Central memory CD4-positive, alpha-beta T cell (primary cell): ENCODE measurements at regions not wholly inside any gene's neighbourhood (a gene's known extent, or its start where the extent isn't known, plus 50 kb on each side); places are given as distances from the start of the nearest gene placed in this dataset.
"Not testable (repeated sequence)": the region's sequence is repeated elsewhere in the genome, so short reads cannot be mapped to it uniquely, and the experiment has no call there.

Source experiments
- DNase-seq: peaks from one replicate; pipeline ENCODE4 v3.0.0; 2022

DNA sequence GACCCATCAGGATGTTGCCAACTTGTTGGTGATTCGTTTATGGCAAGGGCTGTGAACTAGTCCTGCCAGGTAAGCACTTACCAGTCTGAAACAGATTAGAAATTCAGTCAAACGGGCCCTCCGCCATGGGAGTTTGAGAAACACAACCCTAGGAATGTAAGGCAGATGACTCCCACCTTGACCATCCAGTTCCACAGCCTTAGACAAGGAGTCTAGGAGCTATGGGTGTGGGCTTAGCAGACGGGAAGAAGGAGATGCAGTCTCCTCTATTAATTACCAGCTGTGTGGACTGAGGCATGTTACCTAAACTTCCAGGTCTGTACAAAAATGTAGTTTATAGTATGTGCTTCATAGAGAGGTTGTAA lies 319.4 kb upstream of the NCKAP5 start:
- DNase-seq, result no peak

DNA sequence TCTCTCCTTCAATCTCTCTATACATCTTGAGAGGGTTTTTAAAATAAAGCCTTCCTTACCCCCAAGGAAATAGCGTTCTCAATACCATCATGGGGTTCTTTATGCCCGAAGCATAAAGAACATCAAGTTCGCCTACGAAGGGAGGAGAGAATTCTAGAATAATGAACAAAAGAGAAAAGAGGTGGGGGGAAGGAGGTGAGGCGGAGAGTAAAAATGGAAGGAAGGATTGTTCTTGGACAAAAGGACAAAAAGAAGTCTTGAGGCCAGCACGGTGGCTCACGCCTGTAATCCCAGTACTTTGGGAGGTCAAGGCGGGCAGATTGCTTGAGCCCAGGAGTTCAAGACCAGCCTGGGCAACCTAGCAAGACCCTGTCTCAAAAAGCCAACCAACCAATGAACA lies 319.8 kb upstream of the NCKAP5 start:
- no peak for DNase-seq

DNA sequence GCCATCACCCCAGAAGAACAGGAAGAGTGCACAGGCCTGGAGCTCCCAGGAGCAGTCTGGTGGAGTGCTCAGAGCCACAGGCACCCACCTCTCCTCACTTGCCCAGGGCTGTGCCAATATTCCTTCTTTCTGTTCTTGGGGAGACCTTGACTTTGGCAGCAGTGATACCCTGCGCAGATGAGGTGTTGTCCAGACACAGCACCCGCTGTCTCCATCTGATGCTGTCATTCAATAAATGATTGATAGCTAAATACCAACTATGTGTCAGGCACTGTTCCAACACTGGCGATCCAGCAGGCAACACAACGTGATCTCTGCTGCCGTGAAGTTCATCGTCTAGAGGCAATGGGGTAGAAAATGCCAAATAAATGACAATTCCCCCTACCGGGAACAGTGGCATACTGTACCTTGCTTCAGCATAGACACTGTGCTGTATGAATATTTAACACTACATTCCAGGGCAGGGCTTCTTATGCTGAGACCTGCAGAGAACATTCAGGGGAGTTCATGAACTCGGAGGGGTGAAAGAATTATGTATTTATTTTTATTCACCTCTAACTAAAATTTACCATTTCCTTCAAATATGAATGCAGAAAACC lies 320.5 kb upstream of the NCKAP5 start:
- DNase-seq, result no peak

DNA sequence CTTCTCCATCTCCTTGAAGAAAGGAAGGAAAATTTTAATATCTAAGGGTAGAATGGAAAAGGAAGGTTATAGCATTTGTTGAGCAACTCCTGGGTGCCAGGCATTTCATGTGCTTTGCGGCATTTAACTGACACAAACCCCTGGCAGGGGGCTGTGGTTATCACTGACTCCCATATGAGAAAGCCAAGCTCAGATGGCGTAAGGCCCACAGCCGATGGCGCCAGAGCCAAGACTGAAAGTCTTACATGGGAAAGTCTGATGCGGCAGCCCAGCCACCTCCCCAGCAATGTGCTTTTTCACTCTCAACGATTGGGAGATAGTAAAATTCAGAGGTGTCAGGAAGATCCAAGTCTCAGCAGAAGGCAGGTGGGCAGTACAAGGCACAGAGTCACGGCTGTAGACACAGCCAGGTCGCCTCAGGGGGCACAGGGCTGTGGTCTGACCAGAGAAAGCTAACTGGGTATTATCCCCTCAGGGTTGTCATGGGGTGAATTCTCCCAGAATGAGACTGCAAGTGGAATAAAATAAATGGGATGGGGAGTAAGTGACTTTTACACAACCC lies 324.2 kb upstream of the NCKAP5 start:
- no peak for DNase-seq

DNA sequence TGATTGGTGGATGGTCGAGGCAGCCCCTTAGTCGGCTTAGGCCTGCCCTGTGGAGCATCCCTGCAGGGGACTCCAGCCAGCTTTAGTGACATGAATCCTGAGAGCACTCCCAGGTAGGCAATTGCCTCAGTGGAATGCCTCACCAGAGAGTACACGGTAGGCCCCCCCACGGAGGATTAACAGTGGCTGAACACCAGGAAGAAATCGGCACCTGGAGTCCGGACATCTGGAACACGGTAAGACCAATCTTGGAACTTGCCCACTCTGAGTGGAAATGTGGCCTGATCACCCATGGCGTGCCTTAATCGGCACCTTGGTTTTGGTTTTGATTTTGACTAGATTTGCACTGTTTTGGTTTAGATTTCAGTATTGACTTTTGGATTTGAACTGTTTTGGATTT lies 326.2 kb upstream of the NCKAP5 start:
- no peak for DNase-seq

DNA sequence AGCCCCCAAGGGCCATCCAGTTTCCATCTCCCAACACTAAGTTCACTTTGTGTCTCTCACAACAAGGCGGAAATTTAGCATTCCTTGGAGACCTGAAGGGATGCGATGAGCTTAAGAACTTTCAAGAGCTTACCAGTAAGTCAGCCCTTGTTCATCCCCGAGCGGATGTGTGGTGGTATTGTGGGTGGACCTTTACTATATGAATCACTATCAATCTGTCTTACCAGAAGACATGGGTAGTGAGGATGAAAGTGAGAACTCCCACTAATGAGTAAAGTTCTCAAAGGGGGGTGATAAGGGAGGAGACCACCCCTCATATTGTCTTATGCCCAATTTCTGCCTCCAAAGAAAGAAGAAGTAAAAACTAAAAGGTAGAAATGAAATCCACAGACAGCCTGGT lies 329.6 kb upstream of the NCKAP5 start:
- not testable (repeated sequence) for DNase-seq

DNA sequence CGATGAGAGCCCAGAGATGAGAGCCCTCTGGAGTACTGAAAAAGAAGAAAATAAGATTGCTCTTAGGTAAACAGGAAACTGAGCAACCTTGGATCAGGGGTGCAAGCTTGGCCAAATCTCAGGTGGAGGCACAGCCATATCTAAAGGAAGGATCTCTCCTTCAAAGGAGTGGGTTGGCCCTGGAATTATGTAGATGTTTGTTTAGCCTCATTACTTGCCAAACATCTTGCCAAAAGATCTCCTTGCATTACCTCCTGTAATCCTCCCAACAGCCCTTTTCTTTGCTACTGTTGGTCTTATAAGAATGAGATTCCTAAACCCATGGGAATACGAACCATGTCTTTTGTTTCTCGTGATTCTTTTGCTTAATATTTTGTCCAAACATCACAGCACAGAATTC lies 332.6 kb upstream of the NCKAP5 start:
- DNase-seq, result no peak

DNA sequence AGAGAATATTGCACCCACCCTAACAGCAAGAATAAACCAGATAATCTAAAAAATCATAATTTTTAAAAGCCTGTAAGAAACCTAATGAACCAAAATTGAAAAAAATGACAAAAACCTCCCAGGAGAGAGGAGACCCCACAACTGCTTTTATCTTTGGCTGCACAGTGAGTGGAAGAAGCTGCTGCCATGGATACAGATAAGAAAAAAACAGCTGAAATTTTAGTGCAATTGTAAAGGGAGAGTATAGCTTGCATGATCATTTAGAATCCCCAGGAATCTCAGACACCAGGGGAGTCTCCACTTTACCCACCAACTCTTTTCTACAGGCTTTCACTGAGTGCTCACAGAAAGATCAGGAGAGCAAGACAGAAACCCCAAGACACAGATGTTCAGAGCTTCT lies 338.1 kb upstream of the NCKAP5 start:
- DNase-seq, result no peak

DNA sequence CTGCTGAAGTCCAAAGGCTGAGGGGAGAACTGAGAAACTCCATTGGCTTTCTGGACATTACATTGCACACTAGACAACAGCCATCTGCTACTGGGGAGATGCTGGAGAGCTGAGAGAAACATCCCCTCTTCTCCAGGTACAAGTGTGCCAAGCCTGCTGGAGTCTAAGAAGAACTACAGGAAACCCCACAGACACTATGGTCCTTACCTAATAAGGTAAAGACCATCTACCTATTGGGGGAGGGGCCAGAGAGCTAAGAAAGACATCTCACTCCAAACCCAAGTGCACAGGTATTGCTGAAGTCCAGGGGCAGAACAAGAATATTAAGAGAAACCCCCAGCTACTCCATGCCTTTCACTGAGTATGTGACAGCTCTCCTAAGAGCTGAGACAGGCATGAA lies 338.7 kb upstream of the NCKAP5 start:
- no peak for DNase-seq

DNA sequence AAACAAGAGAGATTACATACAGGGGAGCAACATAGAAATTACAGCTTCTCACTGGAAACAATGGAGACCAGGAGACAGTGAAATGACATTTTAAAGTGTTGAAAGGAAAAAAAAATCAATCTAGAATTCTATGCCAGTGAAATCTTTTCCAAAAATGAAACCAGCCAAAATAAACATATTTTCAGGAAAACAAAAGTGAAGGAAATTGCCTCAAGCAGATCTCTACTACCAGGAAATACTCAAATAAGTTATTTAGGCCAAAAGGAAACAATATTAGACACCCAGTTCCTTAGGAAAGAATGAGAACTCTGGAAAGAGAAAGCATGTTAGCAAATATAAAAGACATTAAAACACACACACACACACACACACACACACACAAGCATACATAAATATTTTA lies 339.9 kb upstream of the NCKAP5 start:
- DNase-seq, result no peak

DNA sequence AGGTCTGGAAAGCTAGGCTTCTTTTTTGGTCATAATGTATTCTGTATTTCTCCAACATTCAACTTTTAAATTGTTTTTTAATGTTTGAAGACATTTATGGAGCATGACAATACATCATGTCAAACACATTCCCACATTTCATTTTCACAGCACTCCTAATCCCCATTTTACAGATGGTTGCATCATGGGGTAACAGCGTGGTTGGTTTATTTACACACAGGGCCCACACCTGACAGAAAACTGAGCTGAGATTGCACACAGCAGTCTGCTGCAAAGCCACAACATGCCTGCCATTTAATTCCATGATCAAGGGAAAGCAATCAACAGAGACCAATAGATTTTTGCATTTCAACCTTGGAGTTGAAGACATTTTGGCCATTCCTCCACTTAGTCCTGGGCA lies 335.7 kb upstream of the MGAT5 start:
- DNase-seq, result no peak

DNA sequence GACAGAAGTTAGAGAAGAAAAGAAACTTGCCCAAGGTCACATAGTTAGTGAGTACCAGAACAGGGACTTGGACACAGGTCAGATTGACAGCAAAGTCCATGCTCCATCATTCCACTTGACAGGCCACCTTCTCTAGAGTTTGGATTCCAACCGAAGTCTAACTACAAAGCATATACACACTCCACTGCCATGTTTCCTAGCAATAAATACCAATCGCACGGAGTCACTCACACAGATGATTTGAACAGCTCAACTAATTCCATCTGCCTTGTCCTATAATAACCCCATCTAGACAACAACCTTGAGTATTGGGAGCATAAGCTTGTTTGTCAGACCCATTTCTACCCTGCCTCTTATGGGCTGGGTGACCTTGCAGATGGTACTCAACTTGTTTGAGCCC lies 334.6 kb upstream of the MGAT5 start:
- no peak for DNase-seq

DNA sequence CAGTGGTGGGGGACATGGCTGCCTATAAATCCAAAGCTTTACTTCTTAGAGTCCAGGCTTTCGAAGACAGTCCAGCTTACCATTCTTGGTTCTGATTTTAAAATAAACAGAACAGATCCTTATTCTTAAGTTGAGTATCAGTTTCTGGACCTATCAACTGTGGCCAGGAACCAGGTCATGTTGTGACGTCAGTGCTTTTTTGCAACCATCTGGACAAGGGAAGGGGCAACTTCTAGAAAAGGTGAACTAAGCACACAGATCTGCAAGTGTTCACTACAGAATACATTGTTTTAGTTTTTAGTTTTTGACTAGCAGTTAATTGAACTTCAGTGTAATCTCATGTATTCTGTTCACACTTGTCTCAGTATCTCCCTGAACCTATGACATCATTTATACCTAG lies 326.0 kb upstream of the MGAT5 start:
- DNase-seq, result no peak

DNA sequence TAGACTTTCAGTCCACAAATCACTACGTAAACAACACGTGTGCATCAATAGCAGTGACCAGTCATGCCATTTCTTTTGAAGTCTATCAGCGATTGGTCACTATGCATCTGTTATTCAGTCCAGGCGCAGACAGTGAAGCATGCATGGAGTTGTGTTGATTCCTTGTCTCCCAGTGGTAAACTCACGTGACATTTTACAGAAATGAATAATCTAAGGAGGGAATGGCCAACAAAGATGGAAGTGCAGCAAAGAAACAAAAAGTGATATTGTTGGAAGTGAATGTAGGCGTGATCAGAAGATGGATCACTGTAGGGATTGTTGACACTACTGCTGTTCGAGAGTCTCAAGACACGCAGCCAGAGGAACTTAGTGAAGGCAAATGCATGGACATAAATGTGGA lies 317.8 kb upstream of the MGAT5 start:
- no peak for DNase-seq

DNA sequence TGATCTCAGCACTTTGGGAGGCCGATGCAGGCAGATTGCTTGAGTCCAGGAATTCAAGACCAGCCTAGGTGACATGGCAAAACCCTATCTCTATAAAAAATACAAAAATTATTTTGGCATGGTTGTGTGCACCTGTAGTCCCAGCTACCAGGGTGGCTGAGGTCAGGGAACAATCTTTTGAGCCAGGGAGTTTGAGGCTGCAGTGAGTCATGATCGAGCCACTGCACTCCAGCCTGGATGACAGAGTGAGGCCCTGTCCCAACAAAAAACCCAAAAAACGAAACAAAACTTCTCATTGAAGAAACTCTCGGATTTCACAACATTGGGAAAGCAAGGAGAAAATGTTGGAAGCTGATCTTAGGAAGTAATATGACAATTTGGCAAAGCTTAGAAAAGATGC lies 317.3 kb upstream of the MGAT5 start:
- DNase-seq, result no peak

DNA sequence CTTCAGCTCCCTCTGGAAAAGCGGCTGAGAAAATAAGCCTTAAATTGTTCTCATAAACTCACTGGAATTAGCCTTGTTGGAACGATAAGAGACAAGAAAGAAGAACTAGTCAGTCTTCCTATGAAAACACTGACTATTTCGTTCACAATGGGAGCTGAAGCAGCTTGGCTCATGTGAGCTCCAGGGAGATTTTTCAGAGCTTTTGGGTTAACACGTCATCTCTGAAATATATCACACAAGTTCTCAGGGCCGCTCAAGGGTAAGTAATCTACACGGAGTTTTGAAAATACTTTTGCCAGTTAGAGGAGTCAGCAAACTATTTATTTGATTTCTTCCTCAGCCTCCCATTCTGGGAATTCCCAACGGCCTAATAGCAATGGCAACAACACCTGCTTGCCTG lies 316.2 kb upstream of the MGAT5 start:
- DNase-seq, result no peak

DNA sequence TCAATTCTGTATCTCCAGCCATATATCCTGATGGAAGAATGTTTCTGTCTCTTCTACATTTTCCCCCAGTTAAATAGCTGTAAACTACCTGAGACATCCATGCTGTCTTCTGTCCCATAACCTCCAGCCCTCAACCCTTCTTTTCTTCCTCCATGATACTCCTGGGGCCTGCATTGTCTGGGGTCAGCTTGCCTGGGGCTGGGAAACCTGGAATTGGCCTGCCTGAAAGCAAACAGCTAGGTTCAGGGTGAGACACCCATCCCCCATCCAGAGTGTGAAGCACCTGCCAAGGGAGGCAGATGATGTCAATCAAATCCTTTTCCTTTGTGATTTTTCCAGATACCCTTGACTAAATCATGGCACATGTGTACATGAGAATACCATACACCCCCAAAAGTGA lies 313.7 kb upstream of the MGAT5 start:
- no peak for DNase-seq

DNA sequence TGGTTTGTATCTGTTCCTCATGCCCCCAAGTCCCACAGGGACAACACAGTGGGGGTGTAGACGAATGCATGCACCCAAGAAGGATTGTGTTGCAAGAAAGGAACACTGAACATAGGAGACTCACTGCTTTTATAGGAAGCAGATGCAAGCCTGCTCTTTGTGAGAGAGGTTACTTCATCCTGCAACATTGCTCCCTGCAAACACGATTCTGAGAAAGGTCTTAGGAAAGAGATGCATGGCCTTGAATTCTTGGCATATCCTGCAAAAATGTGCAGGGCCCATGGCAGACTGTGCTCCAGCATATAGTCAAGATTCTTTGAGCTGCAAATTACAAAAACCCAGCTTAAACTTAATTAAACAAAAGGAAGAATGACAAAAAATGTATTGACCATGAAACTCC lies 312.2 kb upstream of the MGAT5 start:
- no peak for DNase-seq

DNA sequence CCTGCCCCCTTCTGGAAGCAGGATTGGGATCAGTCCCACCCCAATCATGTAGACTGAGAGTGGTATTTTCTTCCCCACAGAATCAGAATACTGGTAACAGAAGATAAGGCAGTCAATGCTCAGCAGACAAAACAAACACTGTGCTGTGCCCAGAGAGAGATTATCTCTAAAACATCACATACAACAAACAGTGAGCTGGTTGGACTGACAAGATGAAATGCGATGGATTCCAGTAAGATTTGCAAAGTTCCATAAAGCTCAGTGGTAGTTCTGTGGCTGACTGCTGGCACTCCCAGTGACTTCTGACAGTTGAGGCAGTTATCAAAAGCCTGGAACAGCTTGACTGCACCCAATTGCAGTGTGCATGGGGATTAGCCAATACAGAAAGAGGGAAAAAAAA lies 311.5 kb upstream of the MGAT5 start:
- DNase-seq, result no peak

DNA sequence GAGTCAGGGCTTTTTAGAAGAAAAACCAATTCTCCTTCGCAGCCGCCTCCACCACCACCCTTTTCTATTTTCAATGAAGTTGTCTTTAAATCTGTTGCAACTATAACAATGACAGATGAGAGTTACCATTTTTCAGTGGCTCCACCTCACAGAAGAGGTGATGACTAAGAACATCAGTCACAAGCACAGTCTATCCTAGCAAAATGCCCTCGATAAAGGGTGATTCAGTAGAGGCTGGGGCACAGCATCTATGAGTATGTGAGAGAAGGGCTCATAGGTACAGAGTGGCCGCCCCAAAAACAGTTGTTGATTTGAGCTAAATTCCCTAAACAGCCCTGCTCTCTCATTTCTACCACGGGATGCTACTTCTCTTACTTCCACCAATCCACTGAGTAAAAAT lies 310.8 kb upstream of the MGAT5 start:
- DNase-seq, result no peak

DNA sequence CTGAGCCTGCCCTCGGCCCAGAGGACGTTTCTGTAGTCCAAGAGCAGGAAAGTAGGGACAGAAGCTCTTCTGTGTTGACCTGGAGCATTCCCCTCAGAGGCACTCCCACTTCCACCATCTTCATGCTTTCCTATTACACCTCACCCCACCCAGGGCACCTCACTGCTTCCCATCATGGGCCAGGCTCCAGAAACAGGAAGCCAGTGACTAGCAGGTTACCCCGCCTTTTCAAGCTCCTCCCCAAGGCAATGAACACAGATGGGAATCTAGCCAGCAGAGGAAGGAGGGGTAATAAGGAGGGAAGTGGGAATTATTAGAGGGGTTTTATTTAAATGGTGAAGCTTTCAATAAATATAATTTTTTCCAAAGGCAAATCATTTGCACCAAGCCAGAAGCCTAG lies 308.8 kb upstream of the MGAT5 start:
- no peak for DNase-seq

DNA sequence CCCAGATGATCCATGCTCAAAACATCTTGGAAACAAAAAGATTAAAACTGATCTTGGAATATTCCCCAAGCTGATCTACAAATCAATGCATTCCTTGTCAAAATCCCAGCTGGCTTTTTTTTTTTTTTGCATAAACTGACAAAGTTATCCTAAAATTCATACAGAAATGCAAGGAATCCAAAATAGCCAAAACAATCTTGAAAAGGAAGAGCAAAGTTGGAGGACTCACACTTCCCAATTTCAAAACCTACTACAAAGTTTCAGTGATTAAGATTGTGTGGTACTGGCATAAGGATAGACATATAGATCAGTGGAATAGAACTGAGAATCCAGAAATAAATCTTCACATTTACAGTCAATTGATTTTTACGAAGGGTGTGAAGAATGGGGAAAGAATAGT lies 306.8 kb upstream of the MGAT5 start:
- DNase-seq, result no peak

DNA sequence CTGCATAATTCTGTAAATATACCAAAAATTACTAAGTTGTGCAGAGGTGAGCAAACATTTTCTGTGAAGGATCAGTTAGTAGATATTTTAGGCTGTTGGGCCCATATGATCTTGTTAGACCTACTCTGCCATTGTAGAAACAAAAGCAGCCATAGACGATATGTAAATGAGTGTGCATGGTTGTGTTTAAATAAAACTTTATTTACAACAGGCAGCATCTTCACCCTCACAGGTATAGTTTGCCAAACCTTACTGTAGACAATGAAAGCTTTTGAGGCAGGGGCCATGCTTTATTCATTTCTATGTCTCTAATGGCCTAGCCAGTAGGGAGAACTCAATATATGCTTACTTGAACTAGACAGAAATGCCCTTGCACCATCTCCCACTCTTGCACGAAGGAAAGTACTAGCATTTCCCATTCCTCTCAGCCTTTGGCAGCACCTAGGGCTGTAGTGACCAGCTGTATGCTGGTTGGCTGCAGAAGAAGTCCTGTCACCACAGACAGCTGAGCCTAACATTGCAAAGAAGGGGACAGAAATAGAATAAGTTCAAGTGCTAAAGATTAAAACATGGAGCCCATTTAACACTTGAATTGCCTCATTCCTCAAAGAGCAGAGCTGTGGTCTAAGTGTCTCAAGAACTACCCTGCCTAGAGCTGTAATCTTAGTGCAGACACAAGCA lies 305.1 kb upstream of the MGAT5 start:
- DNase-seq, result no peak

DNA sequence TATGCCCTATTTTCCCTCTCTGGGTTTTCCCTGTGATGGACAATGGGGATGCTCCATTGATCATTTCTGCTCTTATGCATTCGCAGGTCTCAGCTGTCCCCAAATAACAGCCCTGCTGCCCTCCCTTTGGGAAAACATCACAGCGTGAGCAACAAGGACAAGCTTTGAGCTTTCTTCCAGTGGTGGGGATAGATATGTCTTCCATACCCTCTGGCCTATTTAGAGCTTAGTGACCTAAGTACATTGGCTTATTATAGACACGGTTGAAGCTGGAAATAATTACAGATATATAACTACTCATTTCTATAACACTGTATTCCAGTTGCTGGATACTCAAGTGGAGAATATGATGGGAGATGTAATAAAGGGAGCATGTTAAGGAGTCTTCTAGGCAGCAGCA lies 304.3 kb upstream of the MGAT5 start:
- no peak for DNase-seq

DNA sequence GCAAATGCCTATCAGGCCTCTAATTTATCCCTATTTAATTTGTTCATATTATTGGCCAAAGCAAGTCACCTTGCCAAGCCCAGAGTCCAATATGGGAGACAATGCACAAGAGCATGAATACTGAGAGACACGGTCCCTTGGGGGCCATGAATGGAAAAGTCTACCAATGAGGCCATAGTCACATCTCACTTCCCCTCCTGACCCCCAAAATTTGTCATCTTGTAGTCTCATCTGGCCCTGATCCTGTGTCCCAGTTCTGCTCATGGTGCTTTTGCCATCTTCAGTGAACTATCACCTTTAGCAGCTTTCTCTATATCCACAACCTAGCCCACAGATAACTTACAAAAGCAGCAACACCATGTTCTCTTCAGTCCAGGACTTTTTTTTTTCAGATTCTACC lies 302.7 kb upstream of the MGAT5 start:
- no peak for DNase-seq
